B cell (primary cell): ENCODE measurements at regions not wholly inside any gene's neighbourhood (a gene's known extent, or its start where the extent isn't known, plus 50 kb on each side); places are given as distances from the start of the nearest gene placed in this dataset.

Experiments
- ATAC-seq: fragments of 200-7000 bp; cut with Tn5 transposase; one replicate; pipeline ENCODE4 v1.10.0; 2021; ENCODE audit warnings: low read depth, mild to moderate bottlenecking, moderate number of reproducible peaks, moderate library complexity
- CTCF ChIA-PET: fragments of 350-600 bp; sonication (Branson Sonifier 250); formaldehyde crosslinking; loops from one replicate; lab custom pipeline; 2021; ENCODE audit warnings: antibody characterized with exemption, inconsistent platforms; lab: Charles Lee
- POLR2A ChIA-PET: fragments of 350-600 bp; sonication (Branson Sonifier 250); formaldehyde crosslinking; loops from one replicate; lab custom pipeline; 2021; ENCODE audit warnings: antibody characterized with exemption; lab: Charles Lee
- DNase-seq: peaks from one replicate; pipeline ENCODE4 v3.0.0; 2013
- H2AFZ ChIP-seq: 2 replicates; pipeline ENCODE4 v1.6.1; 2012; ENCODE audit warnings: mild to moderate bottlenecking, low read depth, low read length; ENCODE audit not compliant: insufficient read depth, poor library complexity, severe bottlenecking
- H3K27ac ChIP-seq, 2 donors: 1 replicate in 1 of 2; 2 replicates in 1 of 2; pipeline ENCODE4 v1.5.1; 2012 to 2013; ENCODE audit warnings: low read length in 2 of 2, mild to moderate bottlenecking in 2 of 2, moderate library complexity in 1 of 2
- H3K27me3 ChIP-seq, 4 experiments: fragments of 200-600 bp in 1 of 4; sonication (generic) in 1 of 4; replicated peaks in 1 of 4; 1 replicate in 2 of 4; 2 replicates in 2 of 4; pipeline versions ENCODE4 v1.6.1 to v1.7.0; 2013 to 2016; ENCODE audit warnings: low read length in 3 of 4, mild to moderate bottlenecking in 2 of 4, mixed read lengths in 1 of 4, moderate library complexity in 1 of 4; ENCODE audit not compliant: insufficient read depth in 4 of 4, control insufficient read depth in 3 of 4; ENCODE audit errors: control extremely low read depth in 1 of 4
- H3K36me3 ChIP-seq, 2 experiments: replicated peaks in 1 of 2; 1 replicate in 1 of 2; 2 replicates in 1 of 2; pipeline versions ENCODE4 v1.6.1 to v1.7.1; 2013; ENCODE audit warnings: low read length in 1 of 2; ENCODE audit not compliant: insufficient read depth in 2 of 2, control insufficient read depth in 1 of 2; ENCODE audit errors: control extremely low read depth in 1 of 2, extremely low read depth in 1 of 2
- H3K4me1 ChIP-seq, 2 donors: fragments of 200-600 bp in 1 of 2; sonication (generic) in 1 of 2; 1 replicate in 1 of 2; 2 replicates in 1 of 2; pipeline versions ENCODE4 v1.5.1 to v1.6.1; 2013 to 2017; ENCODE audit warnings: low read length in 2 of 2; ENCODE audit not compliant: control insufficient read depth in 2 of 2, insufficient read depth in 2 of 2
- H3K4me2 ChIP-seq: replicated peaks from 2 replicates; pipeline ENCODE3; 2012; ENCODE audit warnings: mild to moderate bottlenecking, low read depth, low read length; ENCODE audit not compliant: poor library complexity, severe bottlenecking
- H3K4me3 ChIP-seq, 5 experiments: fragments of 200-600 bp in 1 of 5; sonication (generic) in 1 of 5; 1 replicate in 3 of 5; 2 replicates in 2 of 5; pipeline versions ENCODE4 v1.5.1 to v1.7.0; 2011 to 2016; ENCODE audit warnings: low read length in 4 of 5, mild to moderate bottlenecking in 4 of 5, low read depth in 2 of 5, control low read depth in 1 of 5, moderate library complexity in 1 of 5; ENCODE audit not compliant: insufficient read depth in 1 of 5; ENCODE audit errors: control extremely low read depth in 1 of 5, extremely low read depth in 1 of 5
- H3K79me2 ChIP-seq: fragments of 200-600 bp; sonication (generic); one replicate; pipeline ENCODE4 v1.6.0; 2016; ENCODE audit warnings: low read length; ENCODE audit not compliant: control insufficient read depth, insufficient read depth
- H3K9ac ChIP-seq: fragments of 200-600 bp; sonication (generic); 2 replicates; pipeline ENCODE4 v1.6.1; 2017; ENCODE audit warnings: mild to moderate bottlenecking, low read length, moderate library complexity
- H3K9me3 ChIP-seq, 3 donors: one replicate each; pipeline versions ENCODE4 v1.6.1 to v1.7.1; 2013; ENCODE audit warnings: low read length in 2 of 3; ENCODE audit not compliant: control insufficient read depth in 2 of 3, insufficient read depth in 1 of 3; ENCODE audit errors: control extremely low read depth in 1 of 3
- H4K20me1 ChIP-seq: 2 replicates; pipeline ENCODE4 v1.6.0; 2012; ENCODE audit warnings: mild to moderate bottlenecking, low read length; ENCODE audit not compliant: insufficient read depth, control insufficient read depth, poor library complexity, severe bottlenecking
- H3K27ac Mint-ChIP-seq: one replicate; pipeline ENCODE4 v1.8.0; 2021; ENCODE audit warnings: mixed read lengths
- H3K27me3 Mint-ChIP-seq: one replicate; pipeline ENCODE4 v1.8.0; 2021; ENCODE audit warnings: mixed read lengths
- H3K4me1 Mint-ChIP-seq: one replicate; pipeline ENCODE4 v1.8.0; 2021; ENCODE audit warnings: mixed read lengths
- H3K4me3 Mint-ChIP-seq: one replicate; pipeline ENCODE4 v1.8.0; 2021; ENCODE audit warnings: mixed read lengths
- H3K9me3 Mint-ChIP-seq: one replicate; pipeline ENCODE4 v1.8.0; 2022; ENCODE audit warnings: mixed read lengths; ENCODE audit not compliant: insufficient read depth
- CTCF ChIP-seq: fragments of 200-600 bp; IDR thresholded peaks from one replicate; pipeline ENCODE4 v1.8.0; 2022; ENCODE audit warnings: antibody characterized with exemption, mild to moderate bottlenecking
- EZH2 ChIP-seq: IDR thresholded peaks from 2 replicates; pipeline ENCODE4 v1.6.1; 2012; ENCODE audit warnings: borderline replicate concordance, low read depth, mild to moderate bottlenecking, moderate library complexity, low read length; ENCODE audit not compliant: insufficient read depth, poor library complexity, severe bottlenecking
- WGBS: methylation state at CpG from one replicate; pipeline ENCODE4 v1.1.5; 2013; ENCODE audit warnings: missing lambda C conversion rate; ENCODE audit not compliant: insufficient coverage; 5-methylcytosine and 5-hydroxymethylcytosine counted together
- intact Hi-C: fragments of 100-400 bp; cut with micrococcal nuclease; formaldehyde crosslinking; loops from one replicate; pipeline ENCODE4 v1.10.0; 2022

- H3K27ac ChIP-seq, result no peak overlapping the region
- POLR2A ChIA-PET, result no interaction called here
- intact Hi-C loops, result no loop called here
- Mint-ChIP-seq H3K9me3 (peaks cover 14% of the 10 kb centered on the region), H3K4me1 (no peaks in the 10 kb centered on the region), H3K4me3 (no peak overlapping the region), H3K27me3 (no peaks in the 10 kb centered on the region), H3K27ac (no peak overlapping the region)
- H3K36me3 ChIP-seq, result no peaks in the 10 kb centered on the region
- CTCF ChIA-PET, result no interaction called here
- TF ChIP-seq CTCF (no peak), EZH2 (no peak)
- no CpG with 5 or more reads among the region's 1 CpG for WGBS
- no peak overlapping the region for H2AFZ ChIP-seq
- H3K4me1 ChIP-seq, result no peaks in the 10 kb centered on the region
- no peak overlapping the region for H3K4me2 ChIP-seq
- DNase-seq (no peak), ATAC-seq (no peak)
- H3K27me3 ChIP-seq, result no peaks in the 10 kb centered on the region
- no peak overlapping the region for H3K4me3 ChIP-seq
- peaks cover 3 to 5% (median 3%) of the 10 kb centered on the region in 3 donors for H3K9me3 ChIP-seq
- H3K9ac ChIP-seq, result no peak overlapping the region
- H4K20me1 ChIP-seq, result no peaks in the 10 kb centered on the region
- H3K79me2 ChIP-seq, result no peaks in the 10 kb centered on the region
Observed at GRCh38 chr2:67540962-67541361, 143.8 kb downstream of the ETAA1 start.

DNA sequence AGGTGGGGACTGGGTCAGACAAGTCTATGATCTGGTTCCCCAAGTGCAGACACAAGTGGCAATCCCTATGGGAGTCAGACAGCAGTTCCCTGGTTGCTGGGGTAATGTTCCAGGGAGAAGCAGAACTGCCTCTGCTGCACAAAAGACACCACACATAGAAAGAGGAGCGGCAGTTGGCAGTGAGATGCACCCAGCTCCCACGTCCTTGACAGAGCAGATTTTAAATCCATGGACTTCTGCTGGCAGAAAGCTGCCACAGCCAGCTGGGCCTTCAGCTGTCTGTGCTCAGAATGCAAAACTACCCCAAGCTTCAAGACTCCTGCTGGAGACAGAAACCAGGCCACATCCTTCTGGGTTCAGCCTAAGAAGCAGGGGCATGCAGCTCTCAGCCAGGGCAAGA lies 147.2 kb downstream of the ETAA1 start:
- no peaks in the 10 kb centered on the region for H3K27me3 ChIP-seq
- no peak overlapping the region for H3K9ac ChIP-seq
- no peak overlapping the region for H3K4me3 ChIP-seq
- Mint-ChIP-seq H3K27me3 (no peaks in the 10 kb centered on the region), H3K9me3 (peaks cover 14% of the 10 kb centered on the region), H3K27ac (no peak overlapping the region), H3K4me3 (no peak overlapping the region), H3K4me1 (no peaks in the 10 kb centered on the region)
- WGBS, result 71% methylated on average over 2 of the region's 2 CpGs
- CTCF ChIA-PET, result no interaction called here
- no peaks in the 10 kb centered on the region for H3K4me1 ChIP-seq
- no peak for DNase-seq
- intact Hi-C loops, result no loop called here
- no peaks in the 10 kb centered on the region for H3K36me3 ChIP-seq
- TF ChIP-seq CTCF, result no peak
- TF ChIP-seq EZH2, result no peak
- H4K20me1 ChIP-seq, result no peaks in the 10 kb centered on the region
- ATAC-seq, result no peak
- no peak overlapping the region for H3K27ac ChIP-seq
- peaks cover 0 to 11% (median 3%) of the 10 kb centered on the region in 3 donors for H3K9me3 ChIP-seq
- H3K4me2 ChIP-seq, result no peak overlapping the region
- no peak overlapping the region for H2AFZ ChIP-seq
- H3K79me2 ChIP-seq, result no peaks in the 10 kb centered on the region
- POLR2A ChIA-PET, result no interaction called here
